ENCODE measurements at regions not wholly inside any gene's neighbourhood (a gene's known extent, or its start where the extent isn't known, plus 50 kb on each side); places are given as distances from the start of the nearest gene placed in this dataset.

- Histone ChIP-seq H3K9me3 (no peaks in the 10 kb centered on the region), H3K27ac (no peak overlapping the region), H3K4me1 (peaks cover 10% of the 10 kb centered on the region), H3K4me3 (no peak overlapping the region), H3K27me3 (no peaks in the 10 kb centered on the region), H3K36me3 (no peaks in the 10 kb centered on the region)
- WGBS = 87% methylated on average over 1 of the region's 1 CpG
- TF ChIP-seq POLR2AphosphoS5 (IDR thresholded peaks at IDR 0.05) = no peak
- no peak for TF ChIP-seq EP300 (IDR thresholded peaks at IDR 0.05)
- no peak for DNase-seq (ENCODE audit: low spot score in 2 of 2)
Observed at GRCh38 chr5:40400245-40400644, 279.5 kb upstream of the PTGER4 start.

- no peak overlapping the region for H3K4me3 ChIP-seq
- WGBS = 94% methylated on average over 1 of the region's 1 CpG
- H3K4me1 ChIP-seq = peaks cover 5% of the 10 kb centered on the region
- no peak for DNase-seq (ENCODE audit: low spot score in 2 of 2)
- H3K9me3 ChIP-seq = no peaks in the 10 kb centered on the region
- no peaks in the 10 kb centered on the region for H3K27me3 ChIP-seq
- TF ChIP-seq EP300 (IDR thresholded peaks at IDR 0.05) = no peak
- TF ChIP-seq POLR2AphosphoS5 (IDR thresholded peaks at IDR 0.05) = no peak
- no peak for TF ChIP-seq POLR2A (IDR thresholded peaks at IDR 0.05)
- no peak for TF ChIP-seq CTCF (IDR thresholded peaks at IDR 0.05)
- H3K27ac ChIP-seq = no peak overlapping the region
- no peaks in the 10 kb centered on the region for H3K36me3 ChIP-seq
Observed at GRCh38 chr5:40399349-40399748, 280.4 kb upstream of the PTGER4 start.

- Histone ChIP-seq H3K27me3 (no peaks in the 10 kb centered on the region), H3K27ac (no peak overlapping the region), H3K9me3 (no peaks in the 10 kb centered on the region), H3K36me3 (no peaks in the 10 kb centered on the region), H3K4me1 (peaks cover 5% of the 10 kb centered on the region), H3K4me3 (no peak overlapping the region)
- TF ChIP-seq EP300 (IDR thresholded peaks at IDR 0.05) (no peak), POLR2AphosphoS5 (IDR thresholded peaks at IDR 0.05) (no peak), CTCF (IDR thresholded peaks at IDR 0.05) (no peak), POLR2A (IDR thresholded peaks at IDR 0.05) (no peak)
- DNase-seq (ENCODE audit: low spot score in 2 of 2) = no peak
- WGBS = 94% methylated on average over 1 of the region's 1 CpG
Observed at GRCh38 chr5:40397976-40398375, 281.7 kb upstream of the PTGER4 start.

GRCh38 chr5:40397091-40397490 lies 282.6 kb upstream of the PTGER4 start:
- DNase-seq (ENCODE audit: low spot score in 2 of 2) = no peak
- no peaks in the 10 kb centered on the region for H3K9me3 ChIP-seq
- H3K4me1 ChIP-seq = peaks cover 7% of the 10 kb centered on the region
- H3K27ac ChIP-seq = no peak overlapping the region
- WGBS = 41% methylated on average over 2 of the region's 2 CpGs
- TF ChIP-seq POLR2AphosphoS5 (IDR thresholded peaks at IDR 0.05) (no peak), EP300 (IDR thresholded peaks at IDR 0.05) (no peak), CTCF (IDR thresholded peaks at IDR 0.05) (no peak), POLR2A (IDR thresholded peaks at IDR 0.05) (no peak)
- no peaks in the 10 kb centered on the region for H3K36me3 ChIP-seq
- H3K27me3 ChIP-seq = no peaks in the 10 kb centered on the region
- H3K4me3 ChIP-seq = no peak overlapping the region

- 84% methylated on average over 1 of the region's 1 CpG for WGBS
Observed at GRCh38 chr5:40396317-40396716, 283.4 kb upstream of the PTGER4 start.

More at GRCh38 chr5:40396317-40396716, 283.4 kb upstream of the PTGER4 start:
- TF ChIP-seq CTCF (IDR thresholded peaks at IDR 0.05) = no peak
- TF ChIP-seq POLR2A (IDR thresholded peaks at IDR 0.05) = no peak
- no peak for TF ChIP-seq EP300 (IDR thresholded peaks at IDR 0.05)
- TF ChIP-seq POLR2AphosphoS5 (IDR thresholded peaks at IDR 0.05) = no peak
- H3K27me3 ChIP-seq = no peaks in the 10 kb centered on the region
- peaks cover 15% of the 10 kb centered on the region for H3K4me1 ChIP-seq
- H3K9me3 ChIP-seq = no peaks in the 10 kb centered on the region
- no peak for DNase-seq (ENCODE audit: low spot score in 2 of 2)
- no peak overlapping the region for H3K4me3 ChIP-seq
- no peaks in the 10 kb centered on the region for H3K36me3 ChIP-seq
- no peak overlapping the region for H3K27ac ChIP-seq
